ENCODE measurements at regions not wholly inside any gene's neighbourhood (a gene's known extent, or its start where the extent isn't known, plus 50 kb on each side); places are given as distances from the start of the nearest gene placed in this dataset.

DNA sequence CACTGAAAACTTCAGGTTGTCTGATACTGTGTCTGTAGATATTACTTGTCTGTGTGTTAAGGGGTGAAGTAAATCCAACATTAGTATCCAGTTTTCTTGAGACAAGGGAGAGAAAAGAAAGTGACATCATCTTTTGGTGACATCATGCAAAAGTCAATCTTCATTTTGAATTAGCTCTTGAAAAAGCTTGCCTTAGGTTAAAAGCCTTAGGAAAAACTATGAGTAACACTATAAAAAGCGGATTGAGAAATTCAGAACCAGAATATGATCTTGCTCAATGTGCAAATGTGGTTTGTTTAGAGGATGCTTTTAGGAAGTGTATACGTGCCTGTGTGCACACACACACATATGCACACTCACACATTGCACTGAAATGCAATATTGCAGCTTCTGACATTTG, 345.8 kb upstream of the CASK start:
- no peak for DNase-seq (ENCODE audit: low spot score in 2 of 2, unreplicated experiment in 2 of 2)
- Mint-ChIP-seq H3K36me3 (no peaks in the 10 kb centered on the region), H3K9me3 (peaks cover 33% of the 10 kb centered on the region), H3K27ac (no peak overlapping the region), H3K4me1 (no peaks in the 10 kb centered on the region), H3K4me3 (no peak overlapping the region), H3K27me3 (ENCODE audit: low read depth) (no peaks in the 10 kb centered on the region)
- TF ChIP-seq, protein P1, sequence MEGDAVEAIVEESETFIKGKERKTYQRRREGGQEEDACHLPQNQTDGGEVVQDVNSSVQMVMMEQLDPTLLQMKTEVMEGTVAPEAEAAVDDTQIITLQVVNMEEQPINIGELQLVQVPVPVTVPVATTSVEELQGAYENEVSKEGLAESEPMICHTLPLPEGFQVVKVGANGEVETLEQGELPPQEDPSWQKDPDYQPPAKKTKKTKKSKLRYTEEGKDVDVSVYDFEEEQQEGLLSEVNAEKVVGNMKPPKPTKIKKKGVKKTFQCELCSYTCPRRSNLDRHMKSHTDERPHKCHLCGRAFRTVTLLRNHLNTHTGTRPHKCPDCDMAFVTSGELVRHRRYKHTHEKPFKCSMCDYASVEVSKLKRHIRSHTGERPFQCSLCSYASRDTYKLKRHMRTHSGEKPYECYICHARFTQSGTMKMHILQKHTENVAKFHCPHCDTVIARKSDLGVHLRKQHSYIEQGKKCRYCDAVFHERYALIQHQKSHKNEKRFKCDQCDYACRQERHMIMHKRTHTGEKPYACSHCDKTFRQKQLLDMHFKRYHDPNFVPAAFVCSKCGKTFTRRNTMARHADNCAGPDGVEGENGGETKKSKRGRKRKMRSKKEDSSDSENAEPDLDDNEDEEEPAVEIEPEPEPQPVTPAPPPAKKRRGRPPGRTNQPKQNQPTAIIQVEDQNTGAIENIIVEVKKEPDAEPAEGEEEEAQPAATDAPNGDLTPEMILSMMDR (IDR thresholded peaks at IDR 0.05; ENCODE audit: unreplicated experiment) = no peak

- peaks cover 57% of the 10 kb centered on the region for H3K9me3 Mint-ChIP-seq
- no peaks in the 10 kb centered on the region for H3K4me1 Mint-ChIP-seq
- TF ChIP-seq, protein P1 (IDR thresholded peaks at IDR 0.05; ENCODE audit: unreplicated experiment) = no peak
- no peaks in the 10 kb centered on the region for H3K27me3 Mint-ChIP-seq (ENCODE audit: low read depth)
- H3K4me3 Mint-ChIP-seq = no peak overlapping the region
- H3K27ac Mint-ChIP-seq = no peak overlapping the region
- no peak for DNase-seq (ENCODE audit: low spot score in 2 of 2, unreplicated experiment in 2 of 2)
- no peaks in the 10 kb centered on the region for H3K36me3 Mint-ChIP-seq
These were observed 337.5 kb upstream of the CASK start for GRCh38 chrX:42260854-42261253.

- TF ChIP-seq, protein P1 (IDR thresholded peaks at IDR 0.05; ENCODE audit: unreplicated experiment) = no peak
- Mint-ChIP-seq H3K27ac (no peak overlapping the region), H3K27me3 (ENCODE audit: low read depth) (no peaks in the 10 kb centered on the region), H3K4me3 (no peak overlapping the region), H3K4me1 (peaks cover 18% of the 10 kb centered on the region), H3K36me3 (no peaks in the 10 kb centered on the region), H3K9me3 (peaks cover 22% of the 10 kb centered on the region)
- no peak for DNase-seq (ENCODE audit: low spot score in 2 of 2, unreplicated experiment in 2 of 2)
These were observed 324.9 kb upstream of the CASK start for GRCh38 chrX:42248226-42248625.

GRCh38 chrX:42247241-42247640, 323.9 kb upstream of the CASK start:
- Mint-ChIP-seq H3K27me3 (ENCODE audit: low read depth) (no peaks in the 10 kb centered on the region), H3K9me3 (peaks cover 18% of the 10 kb centered on the region), H3K27ac (peak overlapping the region; percentile 89), H3K36me3 (no peaks in the 10 kb centered on the region), H3K4me1 (peaks cover 18% of the 10 kb centered on the region), H3K4me3 (peak overlapping the region; percentile 51)
- TF ChIP-seq, protein P1 (IDR thresholded peaks at IDR 0.05; ENCODE audit: unreplicated experiment) = no peak
- DNase-seq (ENCODE audit: low spot score in 2 of 2, unreplicated experiment in 2 of 2) = no peak

- H3K4me3 Mint-ChIP-seq = peak overlapping the region; percentile 51
- no peaks in the 10 kb centered on the region for H3K36me3 Mint-ChIP-seq
- TF ChIP-seq, protein P1 (IDR thresholded peaks at IDR 0.05; ENCODE audit: unreplicated experiment) = no peak
- no peaks in the 10 kb centered on the region for H3K27me3 Mint-ChIP-seq (ENCODE audit: low read depth)
- peaks cover 18% of the 10 kb centered on the region for H3K9me3 Mint-ChIP-seq
- DNase-seq (ENCODE audit: low spot score in 2 of 2, unreplicated experiment in 2 of 2) = peak in 1 of 2 experiments; percentile 38
- peaks cover 18% of the 10 kb centered on the region for H3K4me1 Mint-ChIP-seq
- H3K27ac Mint-ChIP-seq = peak overlapping the region; percentile 89
These were observed 323.5 kb upstream of the CASK start for GRCh38 chrX:42246814-42247213.

GRCh38 chrX:42242004-42242403, 318.6 kb upstream of the CASK start:
- TF ChIP-seq, protein P1 (IDR thresholded peaks at IDR 0.05; ENCODE audit: unreplicated experiment) = no peak
- H3K4me1 Mint-ChIP-seq = peaks cover 10% of the 10 kb centered on the region
- no peaks in the 10 kb centered on the region for H3K27me3 Mint-ChIP-seq (ENCODE audit: low read depth)
- no peaks in the 10 kb centered on the region for H3K36me3 Mint-ChIP-seq
- H3K4me3 Mint-ChIP-seq = no peak overlapping the region
- no peak overlapping the region for H3K27ac Mint-ChIP-seq
- H3K9me3 Mint-ChIP-seq = peaks cover 33% of the 10 kb centered on the region
- no peak for DNase-seq (ENCODE audit: low spot score in 2 of 2, unreplicated experiment in 2 of 2)

All from mesothelial cell of epicardium (in vitro differentiated cells).